H9 (cell line): ENCODE measurements at regions not wholly inside any gene's neighbourhood (a gene's known extent, or its start where the extent isn't known, plus 50 kb on each side); places are given as distances from the start of the nearest gene placed in this dataset.

Source experiments
- DNase-seq: peaks from one replicate; pipeline ENCODE4 v3.0.0-alpha.2; 2017
- H2AFZ ChIP-seq: one replicate; pipeline ENCODE4 v1.6.1; 2013; ENCODE audit warnings: mild to moderate bottlenecking, low read length, control low read depth, moderate library complexity
- H2AK5ac ChIP-seq: 2 replicates; pipeline ENCODE4 v1.6.1; 2013; ENCODE audit warnings: low read length, control low read depth, mixed read lengths; ENCODE audit not compliant: insufficient read length
- H2BK120ac ChIP-seq: one replicate; pipeline ENCODE4 v1.6.1; 2013; ENCODE audit warnings: low read depth, mild to moderate bottlenecking, low read length, control low read depth, inconsistent platforms; ENCODE audit not compliant: poor library complexity, severe bottlenecking
- H2BK12ac ChIP-seq: 2 replicates; pipeline ENCODE4 v1.6.1; 2013; ENCODE audit warnings: low read length, control low read depth, mixed read lengths, low read depth; ENCODE audit not compliant: insufficient read length
- H2BK15ac ChIP-seq: 2 replicates; pipeline ENCODE4 v1.6.1; 2013; ENCODE audit warnings: low read depth, low read length, control low read depth
- H2BK20ac ChIP-seq: one replicate; pipeline ENCODE4 v1.6.1; 2013; ENCODE audit warnings: low read depth, mild to moderate bottlenecking, low read length, control low read depth, inconsistent platforms; ENCODE audit not compliant: poor library complexity, severe bottlenecking
- H2BK5ac ChIP-seq: 2 replicates; pipeline ENCODE4 v1.6.1; 2013; ENCODE audit warnings: low read length, control low read depth, mixed read lengths; ENCODE audit not compliant: insufficient read length
- H3K14ac ChIP-seq: 2 replicates; pipeline ENCODE4 v1.6.1; 2013; ENCODE audit warnings: low read length, control low read depth; ENCODE audit not compliant: insufficient read depth
- H3K18ac ChIP-seq: 2 replicates; pipeline ENCODE4 v1.6.1; 2013; ENCODE audit warnings: low read depth, mild to moderate bottlenecking, mixed read lengths, low read length, control low read depth; ENCODE audit not compliant: insufficient read length
- H3K23ac ChIP-seq: 2 replicates; pipeline ENCODE4 v1.6.1; 2013; ENCODE audit warnings: low read length, control low read depth, mixed read lengths, low read depth; ENCODE audit not compliant: insufficient read length
- H3K23me2 ChIP-seq: 2 replicates; pipeline ENCODE4 v1.6.1; 2013; ENCODE audit warnings: low read depth, mild to moderate bottlenecking, mixed read lengths, low read length, control low read depth; ENCODE audit not compliant: insufficient read length, poor library complexity, severe bottlenecking
- H3K27ac ChIP-seq: 2 replicates; pipeline ENCODE4 v1.5.1; 2013; ENCODE audit warnings: low read length, control low read depth, mixed read lengths, low read depth; ENCODE audit not compliant: insufficient read length
- H3K27me3 ChIP-seq: 2 replicates; pipeline ENCODE4 v1.6.1; 2013; ENCODE audit warnings: low read length, control low read depth, inconsistent platforms; ENCODE audit not compliant: insufficient read depth
- H3K4ac ChIP-seq: 2 replicates; pipeline ENCODE4 v1.6.1; 2013; ENCODE audit warnings: low read depth, mild to moderate bottlenecking, control low read depth, inconsistent platforms, low read length, moderate library complexity
- H3K4me1 ChIP-seq: 2 replicates; pipeline ENCODE4 v1.6.1; 2013; ENCODE audit warnings: low read length, control low read depth, inconsistent platforms; ENCODE audit not compliant: insufficient read depth
- H3K4me2 ChIP-seq: 2 replicates; pipeline ENCODE4 v1.6.1; 2013; ENCODE audit warnings: low read length, control low read depth, mixed read lengths; ENCODE audit not compliant: insufficient read length, insufficient read depth
- H3K56ac ChIP-seq: 2 replicates; pipeline ENCODE4 v1.6.1; 2013; ENCODE audit warnings: low read depth, mild to moderate bottlenecking, mixed read lengths, low read length, control low read depth; ENCODE audit not compliant: insufficient read length
- H3K79me1 ChIP-seq: 2 replicates; pipeline ENCODE4 v1.6.1; 2013; ENCODE audit warnings: low read depth, mild to moderate bottlenecking, moderate library complexity, low read length, control low read depth, inconsistent platforms; ENCODE audit not compliant: insufficient read depth, poor library complexity, severe bottlenecking
- H3K79me2 ChIP-seq: 2 replicates; pipeline ENCODE4 v1.6.1; 2013; ENCODE audit warnings: low read length, control low read depth, inconsistent platforms; ENCODE audit not compliant: insufficient read depth
- H3K9ac ChIP-seq: 2 replicates; pipeline ENCODE4 v1.6.1; 2013; ENCODE audit warnings: low read length, control low read depth, mixed read lengths; ENCODE audit not compliant: insufficient read length; ENCODE audit errors: extremely low read depth
- H3K9me3 ChIP-seq: one replicate; pipeline ENCODE4 v1.6.1; 2013; ENCODE audit warnings: low read depth, low read length, inconsistent platforms; ENCODE audit not compliant: control insufficient read depth
- H3T11ph ChIP-seq: one replicate; pipeline ENCODE4 v1.6.1; 2013; ENCODE audit warnings: mild to moderate bottlenecking, low read length, control low read depth, inconsistent platforms
- H4K20me1 ChIP-seq: one replicate; pipeline ENCODE4 v1.6.1; 2013; ENCODE audit not compliant: control insufficient read depth, insufficient read length, insufficient read depth
- H4K5ac ChIP-seq: 2 replicates; pipeline ENCODE4 v1.6.1; 2013; ENCODE audit warnings: low read depth, mild to moderate bottlenecking, mixed read lengths, low read length, control low read depth; ENCODE audit not compliant: insufficient read length
- H4K8ac ChIP-seq: replicated peaks from 2 replicates; pipeline ENCODE4 v1.6.1; 2013; ENCODE audit warnings: low read length, control low read depth, mixed read lengths, low read depth; ENCODE audit not compliant: insufficient read length
- H4K91ac ChIP-seq: 2 replicates; pipeline ENCODE4 v1.6.1; 2013; ENCODE audit warnings: low read depth, mild to moderate bottlenecking, moderate library complexity, mixed read lengths, low read length, control low read depth; ENCODE audit not compliant: insufficient read length
- H3K27ac Mint-ChIP-seq, 3 experiments: 2 replicates in 2 of 3; 3 replicates in 1 of 3; pipeline ENCODE4 v1.8.0; 2020 to 2021; ENCODE audit warnings: mixed read lengths in 3 of 3, mild to moderate bottlenecking in 1 of 3, moderate library complexity in 1 of 3
- H3K27me3 Mint-ChIP-seq: 2 replicates; pipeline ENCODE4 v1.8.0; 2021; ENCODE audit warnings: low read depth, mild to moderate bottlenecking, moderate library complexity, mixed read lengths
- H3K36me3 Mint-ChIP-seq, 3 experiments: 2 replicates in 2 of 3; 3 replicates in 1 of 3; pipeline ENCODE4 v1.8.0; 2020 to 2021; ENCODE audit warnings: low read depth in 3 of 3, mixed read lengths in 3 of 3; ENCODE audit not compliant: insufficient read depth in 1 of 3
- H3K4me1 Mint-ChIP-seq, 2 experiments: 2 replicates each; pipeline ENCODE4 v1.8.0; 2020; ENCODE audit warnings: mixed read lengths in 2 of 2
- H3K4me3 Mint-ChIP-seq, 2 experiments: 2 replicates in 1 of 2; 3 replicates in 1 of 2; pipeline ENCODE4 v1.8.0; 2020 to 2021; ENCODE audit warnings: mild to moderate bottlenecking in 2 of 2, mixed read lengths in 2 of 2, moderate library complexity in 1 of 2
- H3K9me3 Mint-ChIP-seq, 2 experiments: 2 replicates in 1 of 2; 3 replicates in 1 of 2; pipeline ENCODE4 v1.8.0; 2020; ENCODE audit warnings: mild to moderate bottlenecking in 2 of 2, mixed read lengths in 2 of 2, moderate library complexity in 1 of 2
- WGBS: extraction: QIAGEN DNeasy Blood & Tissue Kit; methylation state at CpG from one replicate; pipeline ENCODE4 v1.1.7; 2013; ENCODE audit warnings: missing lambda C conversion rate, low lambda C conversion rate, mixed read lengths; ENCODE audit not compliant: insufficient read length; ENCODE audit errors: extremely low coverage; 5-methylcytosine and 5-hydroxymethylcytosine counted together
- TF ChIP-seq, protein P1 (sequence below): fragments of 200-600 bp; sonication (generic); conservative IDR thresholded peaks from 3 replicates; pipeline ENCODE4 v1.8.0; 2021; ENCODE audit warnings: antibody characterized with exemption, mild to moderate bottlenecking

GRCh38 chr20:63082939-63083735 is 76.4 kb upstream of the BHLHE23 start:
- Histone ChIP-seq H3K4me2 (no peak overlapping the region), H3K14ac (no peak overlapping the region), H2BK12ac (no peak overlapping the region), H2BK120ac (no peak overlapping the region), H3K79me2 (no peaks in the 10 kb centered on the region), H3K4me1 (no peaks in the 10 kb centered on the region), H4K5ac (no peak overlapping the region), H3K9ac (no peak overlapping the region), H3K56ac (no peak overlapping the region), H3K23ac (no peak overlapping the region), H2BK15ac (no peak overlapping the region), H3K4ac (no peak overlapping the region), H3T11ph (no peak overlapping the region), H3K79me1 (no peaks in the 10 kb centered on the region), H4K91ac (no peak overlapping the region), H3K18ac (no peak overlapping the region), H4K8ac (no peak overlapping the region), H2AFZ (no peak overlapping the region), H3K23me2 (no peaks in the 10 kb centered on the region), H3K27ac (no peak overlapping the region), H2AK5ac (no peak overlapping the region), H2BK5ac (no peak overlapping the region), H2BK20ac (no peak overlapping the region), H3K9me3 (no peaks in the 10 kb centered on the region), H3K27me3 (no peaks in the 10 kb centered on the region), H4K20me1 (no peaks in the 10 kb centered on the region)
- peaks cover 2 to 5% of the 10 kb centered on the region in 2 experiments; a peak in 3 of 4 replicates for H3K4me1 Mint-ChIP-seq
- WGBS = no CpG with 5 or more reads among the region's 23 CpGs
- no peak overlapping the region for H3K27ac Mint-ChIP-seq
- H3K4me3 Mint-ChIP-seq = no peak overlapping the region
- peaks cover 3 to 4% of the 10 kb centered on the region in 2 experiments; a peak in 4 of 5 replicates for H3K9me3 Mint-ChIP-seq
- TF ChIP-seq, protein P1, sequence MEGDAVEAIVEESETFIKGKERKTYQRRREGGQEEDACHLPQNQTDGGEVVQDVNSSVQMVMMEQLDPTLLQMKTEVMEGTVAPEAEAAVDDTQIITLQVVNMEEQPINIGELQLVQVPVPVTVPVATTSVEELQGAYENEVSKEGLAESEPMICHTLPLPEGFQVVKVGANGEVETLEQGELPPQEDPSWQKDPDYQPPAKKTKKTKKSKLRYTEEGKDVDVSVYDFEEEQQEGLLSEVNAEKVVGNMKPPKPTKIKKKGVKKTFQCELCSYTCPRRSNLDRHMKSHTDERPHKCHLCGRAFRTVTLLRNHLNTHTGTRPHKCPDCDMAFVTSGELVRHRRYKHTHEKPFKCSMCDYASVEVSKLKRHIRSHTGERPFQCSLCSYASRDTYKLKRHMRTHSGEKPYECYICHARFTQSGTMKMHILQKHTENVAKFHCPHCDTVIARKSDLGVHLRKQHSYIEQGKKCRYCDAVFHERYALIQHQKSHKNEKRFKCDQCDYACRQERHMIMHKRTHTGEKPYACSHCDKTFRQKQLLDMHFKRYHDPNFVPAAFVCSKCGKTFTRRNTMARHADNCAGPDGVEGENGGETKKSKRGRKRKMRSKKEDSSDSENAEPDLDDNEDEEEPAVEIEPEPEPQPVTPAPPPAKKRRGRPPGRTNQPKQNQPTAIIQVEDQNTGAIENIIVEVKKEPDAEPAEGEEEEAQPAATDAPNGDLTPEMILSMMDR = no peak
- no peak for DNase-seq
- H3K27me3 Mint-ChIP-seq = peaks cover 39% of the 10 kb centered on the region
- H3K36me3 Mint-ChIP-seq = no peaks in the 10 kb centered on the region; a peak in 1 of 7 replicates
